PC-3 (cell line): ENCODE measurements at regions not wholly inside any gene's neighbourhood (a gene's known extent, or its start where the extent isn't known, plus 50 kb on each side); places are given as distances from the start of the nearest gene placed in this dataset.

Source experiments
- ATAC-seq: fragments of 200-7000 bp; cut with Tn5 transposase; 2 replicates; pipeline ENCODE4 v1.9.1; 2020; ENCODE audit warnings: mild to moderate bottlenecking, moderate library complexity
- BruUV-seq: library from RNA; stranded (reverse); fragments of 400-500 nt; replicated peaks from 2 replicates; lab custom pipeline; 2021; lab: Mats Ljungman, UMichigan
- CTCF ChIA-PET: fragments of 300-600 bp; sonication (Branson Sonifier 250); formaldehyde crosslinking; loops from one replicate; lab custom pipeline; 2022; ENCODE audit warnings: antibody characterized with exemption; lab: Charles Lee
- POLR2A ChIA-PET: fragments of 300-600 bp; sonication (Branson Sonifier 250); formaldehyde crosslinking; loops from one replicate; lab custom pipeline; 2022; ENCODE audit warnings: antibody characterized with exemption; ENCODE audit not compliant: unreplicated experiment; lab: Charles Lee
- DNase-seq: peaks from one replicate; pipeline ENCODE4 v3.0.0-alpha.2; 2015
- H2AFZ ChIP-seq: fragments of 300-600 bp; sonication (generic); 2 replicates; pipeline ENCODE4 v1.6.0; 2016; ENCODE audit warnings: antibody characterized with exemption, low read length
- H3F3A ChIP-seq: fragments of 300-600 bp; sonication (generic); one replicate; pipeline ENCODE4 v1.6.0; 2017; ENCODE audit warnings: antibody characterized with exemption, low read length, control low read depth, mild to moderate bottlenecking; ENCODE audit not compliant: unreplicated experiment
- H3K27ac ChIP-seq: fragments of 300-600 bp; sonication (generic); 2 replicates; pipeline ENCODE4 v1.5.1; 2016; ENCODE audit warnings: mild to moderate bottlenecking, low read length
- H3K27me3 ChIP-seq: fragments of 300-600 bp; sonication (generic); 2 replicates; pipeline ENCODE4 v1.6.1; 2016; ENCODE audit warnings: low read length, mixed read lengths
- H3K36me3 ChIP-seq: fragments of 300-600 bp; sonication (generic); 2 replicates; pipeline ENCODE4 v1.6.1; 2016; ENCODE audit warnings: low read depth, mixed run types, low read length, mixed read lengths
- H3K4me1 ChIP-seq: fragments of 300-600 bp; sonication (generic); 2 replicates; pipeline ENCODE4 v1.5.1; 2016; ENCODE audit warnings: low read length; ENCODE audit not compliant: insufficient read depth
- H3K4me2 ChIP-seq: fragments of 300-600 bp; sonication (generic); 2 replicates; pipeline ENCODE4 v1.6.0; 2016; ENCODE audit warnings: low read length
- H3K4me3 ChIP-seq: fragments of 300-600 bp; sonication (generic); 2 replicates; pipeline ENCODE4 v1.5.1; 2016; ENCODE audit warnings: mild to moderate bottlenecking, low read length, mixed read lengths
- H3K79me2 ChIP-seq: fragments of 300-600 bp; sonication (generic); 2 replicates; pipeline ENCODE4 v1.6.1; 2017; ENCODE audit warnings: low read length, mixed read lengths
- H3K9ac ChIP-seq: fragments of 300-600 bp; sonication (generic); 2 replicates; pipeline ENCODE4 v1.6.0; 2016; ENCODE audit warnings: mild to moderate bottlenecking, low read length
- H3K9me2 ChIP-seq: fragments of 300-600 bp; sonication (generic); replicated peaks from 2 replicates; pipeline ENCODE4 v1.6.1; 2016; ENCODE audit warnings: mixed run types, low read length, mixed read lengths
- H3K9me3 ChIP-seq: fragments of 300-600 bp; sonication (generic); 2 replicates; pipeline ENCODE4 v1.6.1; 2016; ENCODE audit warnings: low read length, mixed read lengths
- H4K20me1 ChIP-seq: fragments of 300-600 bp; sonication (generic); 2 replicates; pipeline ENCODE4 v1.6.1; 2016; ENCODE audit warnings: low read length, mixed read lengths
- EZH2 ChIP-seq: fragments of 300-600 bp; sonication (generic); IDR thresholded peaks from one replicate; pipeline ENCODE4 v1.6.1; 2017; ENCODE audit warnings: antibody characterized with exemption, mild to moderate bottlenecking, low read length; ENCODE audit not compliant: unreplicated experiment
- EZH2phosphoT487 ChIP-seq: fragments of 300-600 bp; sonication (generic); IDR thresholded peaks from 2 replicates; pipeline ENCODE4 v1.6.1; 2018; ENCODE audit warnings: mild to moderate bottlenecking, antibody characterized with exemption, low read length, borderline replicate concordance
- intact Hi-C: fragments of 100-400 bp; cut with micrococcal nuclease; formaldehyde crosslinking; loops from 2 replicates; pipeline ENCODE4 v1.9.0; 2023
- TF ChIP-seq, protein P1 (sequence below): fragments of 300-600 bp; sonication (generic); conservative IDR thresholded peaks from 2 replicates; pipeline ENCODE4 v1.5.1; 2017; ENCODE audit warnings: antibody characterized with exemption, low read depth, mild to moderate bottlenecking, low read length

- Histone ChIP-seq H2AFZ (no peak overlapping the region), H3K27ac (no peak overlapping the region), H3K27me3 (no peaks in the 10 kb centered on the region), H3K36me3 (no peaks in the 10 kb centered on the region), H3K4me3 (no peak overlapping the region), H3K4me1 (no peaks in the 10 kb centered on the region), H4K20me1 (no peaks in the 10 kb centered on the region), H3K9me2 (no peaks in the 10 kb centered on the region), H3K9ac (no peak overlapping the region), H3K79me2 (no peaks in the 10 kb centered on the region), H3K4me2 (no peak overlapping the region), H3K9me3 (no peaks in the 10 kb centered on the region), H3F3A (no peaks in the 10 kb centered on the region)
- ChIA-PET POLR2A (interaction anchor here (0.5 kb wide), 1 partner anchor 97 kb away, joined by 3 read pairs; no protein-coding TSS in a partner anchor), CTCF (no interaction called here)
- no TSS peak for BruUV-seq
- no peak for DNase-seq
- ATAC-seq, result no peak
- no peak for TF ChIP-seq EZH2
- TF ChIP-seq, protein P1, sequence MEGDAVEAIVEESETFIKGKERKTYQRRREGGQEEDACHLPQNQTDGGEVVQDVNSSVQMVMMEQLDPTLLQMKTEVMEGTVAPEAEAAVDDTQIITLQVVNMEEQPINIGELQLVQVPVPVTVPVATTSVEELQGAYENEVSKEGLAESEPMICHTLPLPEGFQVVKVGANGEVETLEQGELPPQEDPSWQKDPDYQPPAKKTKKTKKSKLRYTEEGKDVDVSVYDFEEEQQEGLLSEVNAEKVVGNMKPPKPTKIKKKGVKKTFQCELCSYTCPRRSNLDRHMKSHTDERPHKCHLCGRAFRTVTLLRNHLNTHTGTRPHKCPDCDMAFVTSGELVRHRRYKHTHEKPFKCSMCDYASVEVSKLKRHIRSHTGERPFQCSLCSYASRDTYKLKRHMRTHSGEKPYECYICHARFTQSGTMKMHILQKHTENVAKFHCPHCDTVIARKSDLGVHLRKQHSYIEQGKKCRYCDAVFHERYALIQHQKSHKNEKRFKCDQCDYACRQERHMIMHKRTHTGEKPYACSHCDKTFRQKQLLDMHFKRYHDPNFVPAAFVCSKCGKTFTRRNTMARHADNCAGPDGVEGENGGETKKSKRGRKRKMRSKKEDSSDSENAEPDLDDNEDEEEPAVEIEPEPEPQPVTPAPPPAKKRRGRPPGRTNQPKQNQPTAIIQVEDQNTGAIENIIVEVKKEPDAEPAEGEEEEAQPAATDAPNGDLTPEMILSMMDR, result no peak
- no peak for TF ChIP-seq EZH2phosphoT487
- intact Hi-C loops, result no loop called here
These were observed 710.6 kb upstream of the EPHA7 start for GRCh38 chr6:94129926-94130325.

GRCh38 chr6:94127716-94128115, 708.4 kb upstream of the EPHA7 start:
- H3K9ac ChIP-seq, result no peak overlapping the region
- no peaks in the 10 kb centered on the region for H3K9me2 ChIP-seq
- no peak overlapping the region for H2AFZ ChIP-seq
- no peaks in the 10 kb centered on the region for H3K9me3 ChIP-seq
- no peaks in the 10 kb centered on the region for H3K79me2 ChIP-seq
- no peaks in the 10 kb centered on the region for H3K4me1 ChIP-seq
- no peak overlapping the region for H3K4me2 ChIP-seq
- H3K27me3 ChIP-seq, result no peaks in the 10 kb centered on the region
- TF ChIP-seq, protein P1, result no peak
- TF ChIP-seq EZH2, result no peak
- TF ChIP-seq EZH2phosphoT487, result no peak
- ChIA-PET POLR2A (no interaction called here), CTCF (no interaction called here)
- H4K20me1 ChIP-seq, result no peaks in the 10 kb centered on the region
- intact Hi-C loops, result no loop called here
- H3K36me3 ChIP-seq, result no peaks in the 10 kb centered on the region
- H3K4me3 ChIP-seq, result no peak overlapping the region
- ATAC-seq (no peak), DNase-seq (no peak)
- H3K27ac ChIP-seq, result no peak overlapping the region
- no peaks in the 10 kb centered on the region for H3F3A ChIP-seq
- no TSS peak for BruUV-seq

- H3K9ac ChIP-seq, result no peak overlapping the region
- H4K20me1 ChIP-seq, result no peaks in the 10 kb centered on the region
- no peak overlapping the region for H2AFZ ChIP-seq
- intact Hi-C loops, result no loop called here
- ChIA-PET CTCF (no interaction called here), POLR2A (no interaction called here)
- no peaks in the 10 kb centered on the region for H3K27me3 ChIP-seq
- no peaks in the 10 kb centered on the region for H3K79me2 ChIP-seq
- H3K9me2 ChIP-seq, result no peaks in the 10 kb centered on the region
- DNase-seq, result no peak
- TF ChIP-seq, protein P1, result no peak
- no peak for TF ChIP-seq EZH2phosphoT487
- no peak for TF ChIP-seq EZH2
- BruUV-seq, result no TSS peak
- H3K9me3 ChIP-seq, result no peaks in the 10 kb centered on the region
- no peak for ATAC-seq
- no peak overlapping the region for H3K4me3 ChIP-seq
- no peak overlapping the region for H3K4me2 ChIP-seq
- H3K27ac ChIP-seq, result no peak overlapping the region
- no peaks in the 10 kb centered on the region for H3K36me3 ChIP-seq
- H3K4me1 ChIP-seq, result no peaks in the 10 kb centered on the region
- H3F3A ChIP-seq, result no peaks in the 10 kb centered on the region
These were observed 705.0 kb upstream of the EPHA7 start for GRCh38 chr6:94124333-94124732.
